Endothelial cell of umbilical vein (primary cell): ENCODE measurements at regions not wholly inside any gene's neighbourhood (a gene's known extent, or its start where the extent isn't known, plus 50 kb on each side); places are given as distances from the start of the nearest gene placed in this dataset.
"Not testable (repeated sequence)": the region's sequence is repeated elsewhere in the genome, so short reads cannot be mapped to it uniquely, and the experiment has no call there.

Source experiments
- BruUV-seq: library from RNA; stranded (reverse); fragments of 400-500 nt; replicated peaks from 2 replicates; lab custom pipeline; 2021; lab: Mats Ljungman, UMichigan
- CTCF ChIA-PET: fragments of 300-600, 350-600 bp; sonication (Branson Sonifier 250); formaldehyde crosslinking; loops from one replicate; lab custom pipeline; 2021; ENCODE audit warnings: antibody characterized with exemption, inconsistent platforms; lab: Charles Lee
- POLR2A ChIA-PET: fragments of 300-600, 350-600 bp; sonication (Branson Sonifier 250); formaldehyde crosslinking; loops from one replicate; lab custom pipeline; 2021; ENCODE audit warnings: antibody characterized with exemption, inconsistent platforms; lab: Charles Lee
- DNase-seq: peaks from one replicate; pipeline ENCODE4 v3.0.0-alpha.2; 2011; ENCODE audit warnings: low read depth, low spot score
- FAIRE-seq: peaks from 2 replicates; lab custom pipeline; 2011; peaks lifted over from hg19 to GRCh38; lab: Jason Lieb, UNC
- H2AFZ ChIP-seq: 2 replicates; pipeline ENCODE4 v1.6.0; 2012; ENCODE audit warnings: low read depth, low read length, control low read depth, inconsistent platforms
- H3K27ac ChIP-seq: 2 replicates; pipeline ENCODE4 v1.5.1; 2011; ENCODE audit warnings: low read depth, mild to moderate bottlenecking, control low read depth, low read length, moderate library complexity; ENCODE audit not compliant: insufficient read depth
- H3K27me3 ChIP-seq, 2 experiments: 2 replicates each; pipeline versions ENCODE4 v1.6.0 to v1.6.1; 2011; ENCODE audit warnings: low read length in 2 of 2, mixed read lengths in 1 of 2; ENCODE audit not compliant: control insufficient read depth in 2 of 2, insufficient read depth in 2 of 2
- H3K36me3 ChIP-seq, 2 experiments: 2 replicates in 1 of 2; 3 replicates in 1 of 2; pipeline ENCODE4 v1.5.1; 2011; ENCODE audit warnings: low read length in 2 of 2, mild to moderate bottlenecking in 1 of 2, moderate library complexity in 1 of 2; ENCODE audit not compliant: control insufficient read depth in 2 of 2, insufficient read depth in 2 of 2; ENCODE audit errors: extremely low read depth in 1 of 2
- H3K4me1 ChIP-seq: 3 replicates; pipeline ENCODE4 v1.5.1; 2011; ENCODE audit warnings: mild to moderate bottlenecking, low read length; ENCODE audit not compliant: control insufficient read depth, insufficient read depth; ENCODE audit errors: extremely low read depth
- H3K4me2 ChIP-seq: 2 replicates; pipeline ENCODE4 v1.6.1; 2011; ENCODE audit warnings: low read length, control low read depth, mixed read lengths; ENCODE audit not compliant: insufficient read depth
- H3K4me3 ChIP-seq, 3 experiments: fragments of 200-600 bp in 1 of 3; sonication (generic), shearing (Covaris generic) in 1 of 3; replicated peaks in 1 of 3; 2 replicates each; pipeline ENCODE4 v1.5.1; 2011 to 2016; ENCODE audit warnings: control low read depth in 3 of 3, low read length in 3 of 3, mild to moderate bottlenecking in 2 of 3, inconsistent platforms in 1 of 3, low read depth in 1 of 3, moderate library complexity in 1 of 3; ENCODE audit not compliant: insufficient read depth in 1 of 3
- H3K79me2 ChIP-seq: 2 replicates; pipeline ENCODE4 v1.6.0; 2012; ENCODE audit warnings: low read length, inconsistent platforms; ENCODE audit not compliant: control insufficient read depth, insufficient read depth
- H3K9ac ChIP-seq: replicated peaks from 2 replicates; pipeline ENCODE3; 2011; ENCODE audit warnings: low read length, control low read depth; ENCODE audit not compliant: insufficient read depth; ENCODE audit errors: extremely low read depth
- H3K9me1 ChIP-seq: replicated peaks from 3 replicates; pipeline ENCODE4 v1.6.0; 2011; ENCODE audit warnings: mild to moderate bottlenecking, low read length; ENCODE audit not compliant: control insufficient read depth, insufficient read depth; ENCODE audit errors: extremely low read depth
- H3K9me3 ChIP-seq: replicated peaks from 2 replicates; pipeline ENCODE4 v1.5.1; 2012; ENCODE audit warnings: low read length, inconsistent platforms; ENCODE audit not compliant: control insufficient read depth, insufficient read depth
- H4K20me1 ChIP-seq: replicated peaks from 2 replicates; pipeline ENCODE3; 2011; ENCODE audit warnings: mild to moderate bottlenecking, low read length; ENCODE audit not compliant: control insufficient read depth, insufficient read depth; ENCODE audit errors: extremely low read depth
- dilution Hi-C: fragments of 300-500 bp; cut with MboI; formaldehyde crosslinking; loops from one replicate; pipeline ENCODE4 v1.15.0; 2019; ENCODE audit warnings: low sequenced_read_pairs; ENCODE audit not compliant: extremely low pct_ligation_motif_present
- intact Hi-C: fragments of 100-400 bp; cut with micrococcal nuclease; formaldehyde crosslinking; loops from one replicate; pipeline ENCODE4 v1.10.0; 2022

GRCh38 chr7:153410997-153411642 lies 641.1 kb upstream of the DPP6 start:
- H3K36me3 ChIP-seq, dilution Hi-C loops, FAIRE-seq, DNase-seq, H3K27me3 ChIP-seq, H3K27ac ChIP-seq, H3K4me3 ChIP-seq, CTCF ChIA-PET, POLR2A ChIA-PET, H3K79me2 ChIP-seq, intact Hi-C loops, H3K9ac ChIP-seq, H3K9me1 ChIP-seq, H2AFZ ChIP-seq, H3K9me3 ChIP-seq, BruUV-seq, H3K4me2 ChIP-seq, H4K20me1 ChIP-seq, H3K4me1 ChIP-seq: not testable (repeated sequence)

GRCh38 chr7:153412114-153412823 lies 639.9 kb upstream of the DPP6 start:
- H4K20me1 ChIP-seq, FAIRE-seq, DNase-seq, H3K36me3 ChIP-seq, H3K9me3 ChIP-seq, H3K27me3 ChIP-seq, dilution Hi-C loops, POLR2A ChIA-PET, H2AFZ ChIP-seq, intact Hi-C loops, BruUV-seq, H3K4me1 ChIP-seq, H3K9me1 ChIP-seq, H3K79me2 ChIP-seq, H3K9ac ChIP-seq, H3K4me2 ChIP-seq, H3K27ac ChIP-seq, CTCF ChIA-PET, H3K4me3 ChIP-seq: not testable (repeated sequence)

DNA sequence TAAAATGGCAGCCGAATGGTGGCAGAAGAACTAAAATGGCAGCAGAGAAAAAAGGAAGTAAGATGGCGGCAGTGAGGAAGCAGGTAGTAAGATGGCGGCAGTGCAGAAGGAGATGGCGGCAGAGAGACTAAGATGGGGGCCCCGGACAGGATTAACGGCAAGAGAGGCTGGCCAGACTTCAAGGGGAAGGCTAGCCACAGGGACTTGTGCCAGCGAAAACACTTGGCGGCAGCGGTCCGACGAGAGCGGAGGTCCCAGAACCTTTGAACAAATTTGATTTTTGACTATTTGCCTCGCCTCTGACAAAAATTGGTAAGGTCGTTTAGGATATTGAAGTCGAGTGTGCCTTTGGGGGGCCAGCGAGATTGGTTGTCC lies 639.4 kb upstream of the DPP6 start:
- H3K4me3 ChIP-seq, H4K20me1 ChIP-seq, H3K9me1 ChIP-seq, H3K9me3 ChIP-seq, H3K36me3 ChIP-seq, H3K27ac ChIP-seq, POLR2A ChIA-PET, H3K4me1 ChIP-seq, H3K27me3 ChIP-seq, DNase-seq, intact Hi-C loops, FAIRE-seq, dilution Hi-C loops, H3K4me2 ChIP-seq, H3K79me2 ChIP-seq, H3K9ac ChIP-seq, H2AFZ ChIP-seq, CTCF ChIA-PET, BruUV-seq: not testable (repeated sequence)
